Activated CD4-positive, alpha-beta memory T cell treated with anti-CD3 and anti-CD28 coated beads for 36 hours (primary cell): ENCODE measurements at regions not wholly inside any gene's neighbourhood (a gene's known extent, or its start where the extent isn't known, plus 50 kb on each side); places are given as distances from the start of the nearest gene placed in this dataset.

Source experiments
- CTCF ChIA-PET: fragments of 350-600 bp; sonication (Branson Sonifier 250); formaldehyde crosslinking; loops from one replicate; lab custom pipeline; 2021; ENCODE audit warnings: antibody characterized with exemption, inconsistent platforms; lab: Charles Lee
- POLR2A ChIA-PET: fragments of 350-600 bp; sonication (Branson Sonifier 250); formaldehyde crosslinking; loops from one replicate; lab custom pipeline; 2021; ENCODE audit warnings: antibody characterized with exemption; lab: Charles Lee
- DNase-seq: peaks from one replicate; pipeline ENCODE4 v3.0.0-alpha.2; 2020
- H3K27ac Mint-ChIP-seq: one replicate; pipeline ENCODE4 v1.8.0; 2021; ENCODE audit warnings: mixed read lengths
- H3K27me3 Mint-ChIP-seq: one replicate; pipeline ENCODE4 v1.8.0; 2021; ENCODE audit warnings: mixed read lengths
- H3K36me3 Mint-ChIP-seq: one replicate; pipeline ENCODE4 v1.8.0; 2021; ENCODE audit warnings: mixed read lengths
- H3K4me1 Mint-ChIP-seq: one replicate; pipeline ENCODE4 v1.8.0; 2021; ENCODE audit warnings: low read depth, mixed read lengths
- H3K4me3 Mint-ChIP-seq: one replicate; pipeline ENCODE4 v1.8.0; 2021; ENCODE audit warnings: mild to moderate bottlenecking, mixed read lengths
- H3K9me3 Mint-ChIP-seq: one replicate; pipeline ENCODE4 v1.8.0; 2021; ENCODE audit warnings: mixed read lengths
- intact Hi-C: fragments of 100-400 bp; cut with micrococcal nuclease; formaldehyde crosslinking; loops from one replicate; pipeline ENCODE4 v1.15.1; 2023

DNA sequence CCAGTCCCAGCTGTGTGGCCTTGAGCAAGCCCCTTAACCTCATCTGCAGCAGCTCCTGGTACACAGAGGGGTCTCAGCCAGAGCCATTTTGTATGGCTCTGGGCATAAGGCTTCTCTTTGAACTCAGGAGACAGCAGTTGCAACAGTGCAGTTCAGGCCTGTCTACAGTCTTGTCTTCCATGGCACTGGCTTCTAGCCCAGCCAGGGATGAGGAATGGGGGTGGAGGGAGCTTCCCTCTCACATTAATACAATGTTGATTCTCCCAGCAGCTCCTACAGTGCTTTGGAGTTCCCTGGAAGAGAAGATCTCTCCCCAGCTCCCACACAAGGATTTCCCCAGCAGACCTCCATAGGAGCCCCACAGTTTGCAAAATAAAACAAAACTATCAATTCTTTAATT lies 350.2 kb downstream of the BUD13 start:
- H3K4me1 Mint-ChIP-seq, result no peaks in the 10 kb centered on the region
- H3K9me3 Mint-ChIP-seq, result no peaks in the 10 kb centered on the region
- intact Hi-C loops, result no loop called here
- H3K4me3 Mint-ChIP-seq, result no peak overlapping the region
- no peaks in the 10 kb centered on the region for H3K36me3 Mint-ChIP-seq
- peaks cover 2% of the 10 kb centered on the region for H3K27me3 Mint-ChIP-seq
- ChIA-PET CTCF (no interaction called here), POLR2A (no interaction called here)
- DNase-seq, result no peak
- no peak overlapping the region for H3K27ac Mint-ChIP-seq

GRCh38 chr11:116421529-116422185 lies 351.1 kb downstream of the BUD13 start:
- no peaks in the 10 kb centered on the region for H3K9me3 Mint-ChIP-seq
- intact Hi-C loops, result no loop called here
- H3K4me3 Mint-ChIP-seq, result no peak overlapping the region
- CTCF ChIA-PET, result no interaction called here
- DNase-seq, result no peak
- POLR2A ChIA-PET, result no interaction called here
- no peak overlapping the region for H3K27ac Mint-ChIP-seq
- no peaks in the 10 kb centered on the region for H3K36me3 Mint-ChIP-seq
- H3K27me3 Mint-ChIP-seq, result peaks cover 2% of the 10 kb centered on the region
- H3K4me1 Mint-ChIP-seq, result no peaks in the 10 kb centered on the region

DNA sequence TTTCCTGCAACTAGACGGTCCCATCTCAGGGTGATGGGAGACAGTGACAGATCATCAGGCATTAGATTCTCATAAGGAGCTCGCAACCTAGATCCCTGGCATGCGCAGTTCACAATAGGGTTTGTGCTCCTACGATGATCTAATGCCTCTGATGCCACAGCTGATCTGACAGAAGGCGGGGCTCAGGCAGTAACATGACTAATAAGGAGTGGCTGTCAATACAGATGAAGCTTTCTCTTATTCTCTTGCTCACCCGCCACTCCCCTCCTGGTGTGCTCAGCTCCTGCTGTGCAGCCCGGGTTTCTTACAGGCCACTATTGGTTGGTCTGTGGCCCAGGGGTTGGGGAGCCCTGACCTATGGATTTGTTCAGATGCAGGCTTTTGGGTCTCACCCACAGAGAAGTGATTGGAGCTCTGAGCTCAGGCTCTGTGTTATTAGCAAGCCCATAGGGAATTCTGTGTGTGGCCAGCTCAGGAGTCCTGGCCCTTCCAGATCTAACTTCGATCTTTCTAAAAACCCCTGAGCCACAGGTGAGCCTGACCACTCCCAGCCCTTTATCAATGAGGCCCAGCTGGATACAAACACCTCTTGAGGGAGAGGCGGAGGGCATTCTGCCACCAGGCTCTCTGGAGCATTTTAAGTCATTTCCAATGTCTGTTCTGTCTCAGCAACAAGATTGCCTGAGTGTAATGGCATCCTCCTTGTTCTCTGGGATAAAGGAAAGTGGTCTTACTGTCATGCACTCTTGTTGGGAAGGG lies 351.8 kb downstream of the BUD13 start:
- DNase-seq, result no peak
- no peak overlapping the region for H3K4me3 Mint-ChIP-seq
- no peak overlapping the region for H3K27ac Mint-ChIP-seq
- H3K9me3 Mint-ChIP-seq, result no peaks in the 10 kb centered on the region
- intact Hi-C loops, result no loop called here
- POLR2A ChIA-PET, result no interaction called here
- H3K4me1 Mint-ChIP-seq, result no peaks in the 10 kb centered on the region
- H3K27me3 Mint-ChIP-seq, result peaks cover 2% of the 10 kb centered on the region
- H3K36me3 Mint-ChIP-seq, result no peaks in the 10 kb centered on the region
- CTCF ChIA-PET, result no interaction called here

GRCh38 chr11:116420030-116420429 lies 352.8 kb downstream of the BUD13 start:
- H3K27ac Mint-ChIP-seq, result no peak overlapping the region
- ChIA-PET CTCF (no interaction called here), POLR2A (no interaction called here)
- H3K36me3 Mint-ChIP-seq, result no peaks in the 10 kb centered on the region
- intact Hi-C loops, result no loop called here
- H3K4me3 Mint-ChIP-seq, result no peak overlapping the region
- H3K9me3 Mint-ChIP-seq, result no peaks in the 10 kb centered on the region
- peaks cover 2% of the 10 kb centered on the region for H3K27me3 Mint-ChIP-seq
- H3K4me1 Mint-ChIP-seq, result no peaks in the 10 kb centered on the region
- DNase-seq, result no peak

DNA sequence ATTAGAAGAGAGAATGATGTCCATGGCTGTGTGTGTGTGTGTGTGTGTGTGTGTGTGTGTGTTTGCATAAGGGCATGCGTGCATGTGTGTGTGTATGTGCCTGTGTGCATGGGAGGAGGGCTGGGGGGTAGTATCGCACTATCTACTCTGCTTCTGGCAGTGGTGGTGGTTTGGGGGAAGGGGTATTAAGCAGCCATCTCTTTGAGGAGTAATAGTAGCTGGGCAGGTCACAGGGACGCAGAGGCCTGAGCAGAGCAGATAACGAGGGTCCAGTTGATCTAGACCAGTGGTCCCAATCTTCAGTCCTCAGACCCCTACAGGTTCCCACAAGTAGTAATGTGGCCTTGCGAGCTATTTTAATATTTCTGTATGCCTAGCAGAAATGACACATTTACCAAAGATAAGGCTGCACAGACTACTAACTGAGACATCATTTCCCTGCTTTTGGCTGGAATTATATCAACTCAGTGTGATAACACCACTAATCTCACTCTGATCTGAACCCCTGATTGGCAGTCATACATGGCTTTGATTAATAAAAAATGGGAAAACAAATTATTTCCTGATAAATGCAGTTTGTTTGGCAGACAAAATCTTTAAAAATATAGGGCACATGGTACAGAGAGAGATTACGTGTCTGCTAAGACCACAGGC lies 354.3 kb downstream of the BUD13 start:
- Mint-ChIP-seq H3K36me3 (no peaks in the 10 kb centered on the region), H3K27me3 (peaks cover 2% of the 10 kb centered on the region), H3K27ac (no peak overlapping the region), H3K9me3 (no peaks in the 10 kb centered on the region), H3K4me3 (no peak overlapping the region), H3K4me1 (no peaks in the 10 kb centered on the region)
- no peak for DNase-seq
- ChIA-PET POLR2A (no interaction called here), CTCF (no interaction called here)
- intact Hi-C loops, result no loop called here

DNA sequence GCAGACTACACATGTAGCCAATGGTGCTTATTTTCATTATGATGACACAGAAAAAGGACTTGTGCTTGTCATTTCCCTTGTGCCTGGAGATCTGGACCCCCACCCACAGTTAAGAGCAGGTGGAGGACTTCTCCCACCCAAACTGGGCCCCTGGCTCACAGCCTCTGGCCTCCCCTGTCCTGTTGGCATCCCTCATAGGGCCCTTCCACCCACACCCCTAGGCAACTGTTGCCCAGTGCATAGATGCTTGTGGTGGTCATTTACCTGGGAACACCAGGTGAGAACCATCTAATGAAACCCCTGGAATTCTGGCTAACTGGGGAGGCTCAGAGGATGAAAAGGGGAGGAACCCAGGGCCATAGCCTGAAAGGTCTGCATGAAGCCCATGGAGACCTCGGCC lies 355.9 kb downstream of the BUD13 start:
- intact Hi-C loops, result no loop called here
- no peak overlapping the region for H3K27ac Mint-ChIP-seq
- no peak for DNase-seq
- H3K4me1 Mint-ChIP-seq, result no peaks in the 10 kb centered on the region
- peaks cover 5% of the 10 kb centered on the region for H3K27me3 Mint-ChIP-seq
- ChIA-PET CTCF (no interaction called here), POLR2A (no interaction called here)
- no peaks in the 10 kb centered on the region for H3K36me3 Mint-ChIP-seq
- no peaks in the 10 kb centered on the region for H3K9me3 Mint-ChIP-seq
- H3K4me3 Mint-ChIP-seq, result no peak overlapping the region

DNA sequence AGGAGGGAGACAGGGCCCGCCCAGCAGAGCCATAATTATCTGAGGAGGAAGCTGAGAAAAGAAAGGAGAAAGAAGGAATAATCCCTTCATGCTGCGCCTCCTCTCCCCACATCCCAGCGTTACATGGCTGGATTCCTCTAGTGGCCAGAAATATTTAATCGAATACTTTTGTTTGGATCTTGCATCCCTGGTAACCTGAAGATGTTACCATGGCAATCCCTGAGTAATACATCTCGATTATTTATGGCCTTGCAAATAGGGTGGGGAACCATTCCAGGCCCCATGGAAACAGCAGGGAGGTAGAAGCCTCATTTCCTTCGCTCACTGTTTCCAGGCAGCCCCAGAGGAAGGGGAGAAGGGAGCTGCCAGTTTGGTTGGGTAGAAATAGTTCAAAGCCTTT lies 357.7 kb downstream of the BUD13 start:
- no peaks in the 10 kb centered on the region for H3K36me3 Mint-ChIP-seq
- no peak for DNase-seq

GRCh38 chr11:116414357-116414880 lies 358.4 kb downstream of the BUD13 start:
- no peaks in the 10 kb centered on the region for H3K36me3 Mint-ChIP-seq
- intact Hi-C loops, result no loop called here
- CTCF ChIA-PET, result no interaction called here

More for the DNA sequence above, 357.7 kb downstream of the BUD13 start:
- ChIA-PET CTCF (no interaction called here), POLR2A (no interaction called here)
- Mint-ChIP-seq H3K4me3 (no peak overlapping the region), H3K4me1 (no peaks in the 10 kb centered on the region), H3K9me3 (no peaks in the 10 kb centered on the region), H3K27me3 (peaks cover 3% of the 10 kb centered on the region), H3K27ac (no peak overlapping the region)
- intact Hi-C loops, result no loop called here

GRCh38 chr11:116413301-116414242 lies 359.2 kb downstream of the BUD13 start:
- peaks cover 3% of the 10 kb centered on the region for H3K27me3 Mint-ChIP-seq
- DNase-seq, result no peak
- intact Hi-C loops, result no loop called here
- H3K4me3 Mint-ChIP-seq, result no peak overlapping the region
- no peaks in the 10 kb centered on the region for H3K4me1 Mint-ChIP-seq
- H3K9me3 Mint-ChIP-seq, result no peaks in the 10 kb centered on the region
- POLR2A ChIA-PET, result no interaction called here
- CTCF ChIA-PET, result no interaction called here
- no peak overlapping the region for H3K27ac Mint-ChIP-seq
- no peaks in the 10 kb centered on the region for H3K36me3 Mint-ChIP-seq

More at GRCh38 chr11:116414357-116414880, 358.4 kb downstream of the BUD13 start:
- Mint-ChIP-seq H3K4me1 (no peaks in the 10 kb centered on the region), H3K27me3 (peaks cover 3% of the 10 kb centered on the region), H3K9me3 (no peaks in the 10 kb centered on the region), H3K27ac (no peak overlapping the region), H3K4me3 (no peak overlapping the region)
- no peak for DNase-seq
- POLR2A ChIA-PET, result no interaction called here

DNA sequence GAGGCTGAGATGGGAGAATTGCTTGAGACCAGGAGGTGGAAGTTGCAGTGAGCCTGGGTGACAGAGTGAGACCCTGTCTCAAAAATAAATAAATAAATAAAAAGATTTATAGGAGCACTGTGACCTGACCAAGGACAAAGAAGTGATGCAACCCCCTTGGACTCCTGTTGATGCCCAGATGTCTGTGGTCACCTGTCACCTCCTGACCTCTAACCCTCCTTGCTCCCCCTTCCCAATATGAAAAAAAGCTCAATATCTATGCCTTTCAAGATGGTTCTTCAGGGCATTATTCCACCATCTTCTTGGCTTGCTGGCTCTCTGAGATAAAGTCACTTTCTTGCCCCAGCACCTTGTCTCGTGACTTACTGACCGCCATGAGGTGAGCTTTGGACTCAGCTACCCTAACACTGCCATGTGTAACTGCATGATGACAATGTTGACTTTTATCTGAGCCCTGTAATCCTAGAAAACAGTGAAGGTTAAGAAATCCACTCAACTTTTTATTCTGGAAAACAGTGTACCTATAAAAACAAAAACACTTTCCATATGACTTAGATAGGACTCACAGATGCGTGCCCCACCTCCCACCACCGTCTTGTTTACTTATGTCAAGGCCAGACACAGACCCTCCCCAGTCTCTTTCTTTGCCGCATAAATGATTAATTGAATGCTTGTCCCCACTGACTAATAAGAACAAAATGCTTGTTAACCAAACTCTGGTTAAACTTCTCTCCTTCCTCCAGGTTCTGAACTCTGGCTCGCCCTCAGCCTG lies 360.5 kb downstream of the BUD13 start:
- no peak overlapping the region for H3K4me3 Mint-ChIP-seq
- CTCF ChIA-PET, result no interaction called here

GRCh38 chr11:116409238-116409637 lies 363.5 kb downstream of the BUD13 start:
- ChIA-PET CTCF (no interaction called here), POLR2A (no interaction called here)
- no peaks in the 10 kb centered on the region for H3K36me3 Mint-ChIP-seq
- H3K9me3 Mint-ChIP-seq, result no peaks in the 10 kb centered on the region
- DNase-seq, result no peak
- H3K27me3 Mint-ChIP-seq, result peaks cover 3% of the 10 kb centered on the region
- intact Hi-C loops, result no loop called here
- no peak overlapping the region for H3K27ac Mint-ChIP-seq
- H3K4me3 Mint-ChIP-seq, result no peak overlapping the region
- no peaks in the 10 kb centered on the region for H3K4me1 Mint-ChIP-seq

More for the DNA sequence above, 360.5 kb downstream of the BUD13 start:
- Mint-ChIP-seq H3K27me3 (peaks cover 3% of the 10 kb centered on the region), H3K4me1 (no peaks in the 10 kb centered on the region), H3K36me3 (no peaks in the 10 kb centered on the region), H3K9me3 (no peaks in the 10 kb centered on the region), H3K27ac (no peak overlapping the region)
- intact Hi-C loops, result no loop called here
- no peak for DNase-seq
- POLR2A ChIA-PET, result no interaction called here
